ENCODE measurements at regions not wholly inside any gene's neighbourhood (a gene's known extent, or its start where the extent isn't known, plus 50 kb on each side); places are given as distances from the start of the nearest gene placed in this dataset.
"Not testable (repeated sequence)": the region's sequence is repeated elsewhere in the genome, so short reads cannot be mapped to it uniquely, and the experiment has no call there.

- intact Hi-C loops (cut with DNase I); DNase-seq (ENCODE audit: missing footprints): not testable (repeated sequence)
- peak; percentile 40 for ATAC-seq
Measured at GRCh38 chr7:29684151-29684786, 120.6 kb downstream of the PRR15 start.

GRCh38 chr7:29684787-29685650, 121.3 kb upstream of the WIPF3 start:
- DNase-seq (ENCODE audit: missing footprints) (peak; percentile 90), ATAC-seq (peak; percentile 95)
- intact Hi-C loops (cut with DNase I) = no loop called here

- DNase-seq (ENCODE audit: missing footprints); intact Hi-C loops (cut with DNase I); ATAC-seq: not testable (repeated sequence)
Measured at GRCh38 chr7:29685651-29686271, 120.5 kb upstream of the WIPF3 start.

GRCh38 chr7:29690510-29690909, 115.8 kb upstream of the WIPF3 start:
- ATAC-seq; intact Hi-C loops (cut with DNase I); DNase-seq (ENCODE audit: missing footprints): not testable (repeated sequence)

- intact Hi-C loops (cut with DNase I); DNase-seq (ENCODE audit: missing footprints); ATAC-seq: not testable (repeated sequence)
Measured at GRCh38 chr7:29696402-29696801, 109.9 kb upstream of the WIPF3 start.

GRCh38 chr7:29699723-29700122, 106.6 kb upstream of the WIPF3 start:
- DNase-seq (ENCODE audit: missing footprints); ATAC-seq; intact Hi-C loops (cut with DNase I): not testable (repeated sequence)

GRCh38 chr7:29701540-29701939, 104.8 kb upstream of the WIPF3 start:
- intact Hi-C loops (cut with DNase I); DNase-seq (ENCODE audit: missing footprints); ATAC-seq: not testable (repeated sequence)

GRCh38 chr7:29703830-29704229, 102.5 kb upstream of the WIPF3 start:
- ATAC-seq; DNase-seq (ENCODE audit: missing footprints); intact Hi-C loops (cut with DNase I): not testable (repeated sequence)

- DNase-seq (ENCODE audit: missing footprints); ATAC-seq; intact Hi-C loops (cut with DNase I): not testable (repeated sequence)
Measured at GRCh38 chr7:29709002-29709401, 97.3 kb upstream of the WIPF3 start.

GRCh38 chr7:29723127-29723526, 83.2 kb upstream of the WIPF3 start:
- DNase-seq (ENCODE audit: missing footprints); intact Hi-C loops (cut with DNase I); ATAC-seq: not testable (repeated sequence)

GRCh38 chr7:29723599-29723998, 82.7 kb upstream of the WIPF3 start:
- intact Hi-C loops (cut with DNase I) = no loop called here
- no peak for ATAC-seq
- DNase-seq (ENCODE audit: missing footprints) = no peak

GRCh38 chr7:29729534-29730165, 76.7 kb upstream of the WIPF3 start:
- DNase-seq (ENCODE audit: missing footprints); intact Hi-C loops (cut with DNase I); ATAC-seq: not testable (repeated sequence)

GRCh38 chr7:29734246-29734731, 72.0 kb upstream of the WIPF3 start:
- intact Hi-C loops (cut with DNase I) = no loop called here
- ATAC-seq = no peak
- no peak for DNase-seq (ENCODE audit: missing footprints)

- peak; percentile 20 for ATAC-seq
- intact Hi-C loops (cut with DNase I) = loop anchor here (1.0 to 10.0 kb wide), 4 partner anchors 59 to 320 kb away; partner anchors contain the start of gene WIPF3
- not testable (repeated sequence) for DNase-seq (ENCODE audit: missing footprints)
Measured at GRCh38 chr7:29747645-29748245, 58.6 kb upstream of the WIPF3 start.

GRCh38 chr7:29748286-29749099, 57.8 kb upstream of the WIPF3 start:
- intact Hi-C loops (cut with DNase I) = loop anchor here (1.0 to 10.0 kb wide), 4 partner anchors 58 to 319 kb away; partner anchors contain the start of gene WIPF3
- ATAC-seq = peak; percentile 50
- no peak for DNase-seq (ENCODE audit: missing footprints)

- intact Hi-C loops (cut with DNase I) = loop anchor here (2.0 to 10.0 kb wide), 3 partner anchors 57 to 317 kb away; partner anchors contain the start of gene WIPF3
- no peak for DNase-seq (ENCODE audit: missing footprints)
- ATAC-seq = no peak
Measured at GRCh38 chr7:29749701-29750321, 56.5 kb upstream of the WIPF3 start.
